GM18907 (cell line): ENCODE measurements at regions not wholly inside any gene's neighbourhood (a gene's known extent, or its start where the extent isn't known, plus 50 kb on each side); places are given as distances from the start of the nearest gene placed in this dataset.
"Not testable (repeated sequence)": the region's sequence is repeated elsewhere in the genome, so short reads cannot be mapped to it uniquely, and the experiment has no call there.

Source experiments
- ATAC-seq: cut with Tn5 transposase; IDR thresholded peaks from one replicate; pipeline ENCODE4 v1.9.1; 2021; ENCODE audit warnings: mild to moderate bottlenecking, moderate library complexity; ENCODE audit not compliant: unreplicated experiment

DNA sequence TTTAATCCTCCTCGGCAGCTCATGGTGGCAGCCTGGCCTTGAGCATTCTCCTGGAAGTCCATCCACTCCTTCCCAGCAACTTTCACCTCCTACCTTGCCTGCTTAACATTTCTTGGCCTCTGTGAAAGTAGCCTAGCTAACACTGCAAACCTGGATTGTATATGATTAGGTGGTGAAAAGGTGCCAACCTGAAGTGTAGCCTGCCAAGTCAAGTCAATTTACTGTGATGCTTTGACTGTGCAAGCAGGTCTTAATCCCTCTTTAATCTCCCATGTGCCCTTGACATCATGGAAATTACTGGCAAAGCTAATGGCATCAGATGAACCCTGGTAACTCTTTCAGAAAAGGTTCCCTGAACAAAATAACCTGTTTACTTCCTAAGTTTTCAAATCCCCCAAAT lies 169.7 kb upstream of the NR2F2 start:
- no peak for ATAC-seq

DNA sequence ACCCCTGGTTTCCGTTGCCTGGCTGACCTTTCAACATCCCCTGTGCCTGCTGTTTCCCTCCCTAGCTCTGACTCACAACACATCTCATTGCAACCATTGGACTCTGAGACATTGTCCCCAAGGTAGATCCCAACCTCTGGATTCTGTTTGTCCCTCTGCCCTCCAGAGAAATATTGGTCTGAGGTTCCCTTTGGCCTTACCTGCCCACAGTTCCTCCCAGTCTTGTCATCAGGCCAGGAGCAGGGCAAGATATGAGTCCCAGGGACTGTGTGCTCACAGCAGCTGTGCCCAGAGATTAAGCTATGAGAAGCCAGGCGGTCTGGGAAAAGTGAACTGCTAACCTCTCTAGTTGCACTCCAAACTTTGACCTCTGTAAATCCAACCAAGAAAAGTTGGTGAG lies 168.2 kb upstream of the NR2F2 start:
- ATAC-seq, result no peak

DNA sequence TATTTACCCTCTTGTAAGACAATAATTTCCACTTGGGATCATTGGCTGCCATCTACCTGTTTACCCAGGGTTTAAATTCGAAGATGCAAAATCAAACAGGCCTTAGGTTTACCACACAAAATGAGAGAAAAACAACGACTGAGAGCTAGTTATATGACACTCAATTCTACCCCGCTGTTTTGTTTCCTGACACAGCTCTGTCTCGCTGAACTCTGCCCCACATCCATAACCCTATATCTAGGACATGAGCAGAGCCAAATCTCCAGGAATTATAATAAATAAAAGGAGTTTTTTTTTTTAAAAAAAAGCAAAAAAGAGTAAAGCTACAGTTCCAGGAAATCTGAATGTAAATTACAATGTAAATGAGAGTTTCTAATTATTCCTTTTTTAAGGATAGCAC lies 165.4 kb upstream of the NR2F2 start:
- ATAC-seq, result no peak

DNA sequence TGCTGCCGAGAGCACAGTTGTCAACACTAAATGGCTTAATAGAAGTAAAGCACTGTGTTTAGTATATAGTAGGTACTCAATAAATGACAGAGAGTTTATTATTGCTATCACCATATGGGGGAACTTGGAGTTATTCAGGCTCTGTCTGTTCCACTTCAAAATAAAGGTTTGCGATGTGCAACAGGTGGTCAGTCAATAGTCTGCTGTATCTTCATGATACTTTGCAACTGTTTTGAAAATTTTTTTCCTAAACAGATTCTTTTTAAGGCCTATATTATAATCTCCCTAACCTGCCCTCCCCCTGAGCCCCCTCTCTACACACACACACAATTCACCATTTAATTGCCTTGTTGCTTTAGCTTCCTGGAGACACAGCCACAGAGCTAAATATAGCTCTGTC lies 164.7 kb upstream of the NR2F2 start:
- no peak for ATAC-seq

DNA sequence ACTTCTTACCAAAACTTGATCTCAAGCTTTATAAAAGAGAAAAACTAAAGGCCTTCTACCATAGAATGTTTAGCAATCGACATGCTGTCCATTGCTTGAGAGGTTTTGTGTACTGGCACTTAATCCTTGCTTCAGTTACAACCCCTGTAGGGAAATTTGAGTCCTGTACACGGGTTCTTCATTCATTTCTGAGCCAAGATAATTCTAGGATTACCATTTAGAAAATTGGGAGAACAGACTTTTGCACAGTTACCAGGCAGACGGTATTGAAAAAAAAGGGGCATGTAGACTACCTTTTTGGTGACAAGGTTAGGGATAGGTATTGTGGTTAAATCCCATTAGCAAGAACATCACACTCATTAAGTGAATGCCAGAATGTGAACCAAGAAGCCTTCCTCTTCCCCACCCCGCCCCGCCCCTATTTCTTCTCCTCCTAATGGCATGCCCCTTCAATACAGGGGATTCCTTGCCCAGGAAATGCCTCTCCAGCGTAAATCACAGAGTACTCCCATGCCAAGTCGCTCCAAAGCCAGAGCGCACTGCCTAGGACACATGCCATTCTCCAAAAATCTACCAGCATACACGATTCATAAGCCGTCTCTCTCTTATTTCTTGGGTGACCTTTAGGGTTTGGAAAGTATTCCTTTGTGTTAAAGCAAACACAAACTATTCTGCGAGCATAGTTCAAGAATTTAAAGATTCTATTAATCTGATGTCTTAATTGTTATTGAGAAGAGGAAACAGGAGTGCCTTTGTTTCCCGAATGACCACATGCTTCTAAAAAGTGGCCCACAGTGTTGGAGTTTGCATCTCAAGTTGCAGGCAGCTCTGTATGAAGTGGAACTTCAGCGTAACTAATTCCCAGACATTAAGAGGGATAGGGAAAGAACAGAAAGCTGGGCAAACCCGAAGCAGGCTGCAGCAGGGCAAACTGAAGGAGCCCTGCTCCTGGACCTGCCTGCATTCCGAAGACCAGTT lies 164.0 kb upstream of the NR2F2 start:
- no peak for ATAC-seq

DNA sequence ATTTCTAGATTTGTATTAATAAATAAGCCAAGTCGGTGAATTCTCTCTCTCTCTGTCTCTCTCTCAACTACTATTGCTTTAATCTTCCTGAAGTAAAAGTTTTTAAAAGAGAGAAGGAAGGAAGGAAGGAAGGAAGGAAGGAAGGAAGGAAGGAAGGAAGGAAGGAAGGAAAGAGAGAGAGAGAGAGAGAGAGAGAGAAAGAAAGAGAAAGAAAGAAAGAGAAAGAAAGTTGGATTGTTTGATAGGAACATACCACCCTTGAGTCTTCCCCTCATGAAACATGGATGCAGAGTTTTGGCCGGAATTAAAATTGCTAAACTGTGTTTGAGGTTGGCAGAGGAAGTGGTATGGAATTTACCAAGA lies 159.9 kb upstream of the NR2F2 start:
- not testable (repeated sequence) for ATAC-seq

DNA sequence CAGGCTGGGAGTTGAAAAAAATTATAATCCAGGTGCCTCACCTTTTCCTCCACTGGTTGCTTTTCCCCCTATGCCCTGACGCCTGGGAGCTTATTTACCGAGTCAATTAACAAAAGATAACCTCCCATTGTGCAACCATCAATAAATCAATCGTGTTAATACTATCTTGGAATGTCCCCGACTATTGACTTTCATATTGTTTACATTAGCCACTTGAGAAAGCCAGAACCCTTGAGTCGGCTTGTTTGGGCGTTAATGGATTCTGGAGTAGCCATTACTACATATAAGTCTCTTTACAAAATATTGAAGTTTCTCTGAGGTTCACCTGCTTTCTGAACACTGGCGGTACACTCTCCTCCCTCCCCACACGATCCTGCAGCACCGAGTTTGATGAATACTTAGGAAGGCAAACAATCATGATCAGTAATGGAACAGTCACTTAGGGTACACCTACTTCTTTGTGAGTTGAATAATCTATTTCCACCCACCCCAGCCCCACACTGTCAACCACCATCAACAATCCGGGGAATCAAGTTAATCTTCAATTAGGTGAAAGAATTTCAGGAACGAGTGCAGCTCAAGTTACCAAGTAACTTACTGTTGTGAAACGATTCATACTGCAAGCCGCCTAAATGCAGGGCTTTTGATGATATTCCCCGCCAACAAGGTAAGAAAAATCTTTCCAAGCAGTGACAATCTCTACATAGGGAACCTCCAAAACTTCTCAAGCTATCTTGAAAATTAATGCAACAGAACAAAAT lies 159.3 kb upstream of the NR2F2 start:
- no peak for ATAC-seq

DNA sequence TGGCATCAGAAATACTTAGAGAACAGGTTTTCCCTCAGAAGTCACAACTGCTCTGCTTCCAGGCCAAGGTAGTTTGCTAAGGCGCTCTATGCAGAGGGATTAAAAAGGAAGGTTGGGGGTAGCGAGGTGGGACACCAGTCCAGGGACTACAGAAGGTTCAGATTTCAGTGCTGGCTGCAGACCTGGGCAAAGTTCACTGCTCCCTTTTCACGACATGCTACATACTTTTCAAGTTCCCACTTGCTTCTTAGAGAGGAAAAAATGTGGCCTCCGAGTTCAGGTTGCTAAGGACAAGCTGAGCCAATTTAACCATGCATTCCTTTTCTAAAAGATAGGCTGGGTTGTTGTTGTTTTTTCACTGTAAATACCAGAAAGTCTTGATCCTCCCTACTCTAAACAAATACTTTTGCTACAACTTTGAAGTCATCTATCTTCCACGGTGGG lies 158.6 kb upstream of the NR2F2 start:
- ATAC-seq, result no peak

DNA sequence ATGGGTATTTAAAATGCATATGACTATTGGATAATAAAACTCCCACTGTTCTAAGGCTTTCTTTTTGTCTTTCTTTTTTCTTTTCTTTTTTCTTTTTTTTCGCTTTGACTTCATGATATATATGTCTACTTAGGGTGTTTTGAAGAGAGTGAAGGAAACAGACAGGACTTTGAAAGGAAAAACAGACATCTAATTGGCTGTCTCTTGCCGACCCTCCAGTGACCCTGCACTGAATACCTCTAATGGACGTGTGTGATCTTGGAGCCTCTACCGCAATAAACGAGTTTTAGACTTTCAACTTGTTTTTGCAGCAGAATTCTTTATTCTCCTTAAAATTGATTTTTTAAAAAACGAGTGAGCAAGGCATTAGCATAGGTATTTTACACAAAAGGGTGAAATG lies 158.1 kb upstream of the NR2F2 start:
- ATAC-seq, result no peak

DNA sequence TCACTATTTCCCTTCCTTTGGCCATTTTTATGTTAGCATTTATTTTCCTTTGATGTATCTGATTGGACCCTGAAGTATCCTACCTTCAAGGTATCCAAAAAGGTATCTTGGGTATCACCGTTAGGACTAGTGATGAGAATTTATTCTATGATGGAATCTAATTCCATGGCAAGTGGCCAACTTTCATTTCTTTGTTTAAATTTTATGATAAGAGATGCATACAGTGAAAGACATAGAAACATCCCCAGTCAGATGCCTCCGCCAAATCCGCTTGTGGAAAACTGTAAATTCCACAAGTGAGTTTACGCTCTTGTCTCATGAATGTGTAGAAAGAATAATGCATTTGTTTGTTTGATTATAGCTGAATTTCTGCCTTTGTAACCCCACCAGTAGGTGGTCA lies 153.7 kb upstream of the NR2F2 start:
- ATAC-seq, result no peak

DNA sequence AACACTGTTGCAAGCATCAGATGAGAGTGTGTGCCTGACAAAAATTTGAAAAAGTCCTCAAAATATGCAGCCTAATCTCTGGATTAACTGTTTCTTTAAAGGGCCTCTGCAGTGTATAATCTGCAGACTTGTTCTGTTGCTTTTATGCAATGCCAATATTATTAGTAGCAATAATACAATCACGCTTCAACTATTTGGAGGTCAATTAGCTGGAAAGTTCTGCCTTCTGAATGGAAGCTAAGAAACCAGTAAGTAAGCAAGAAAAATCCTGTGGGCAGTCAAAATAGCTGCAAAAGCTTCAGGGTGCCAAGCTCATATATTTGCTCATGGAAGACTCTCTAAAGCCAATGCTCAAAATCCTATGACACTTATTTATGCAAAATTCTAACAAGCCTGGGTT lies 153.2 kb upstream of the NR2F2 start:
- no peak for ATAC-seq

DNA sequence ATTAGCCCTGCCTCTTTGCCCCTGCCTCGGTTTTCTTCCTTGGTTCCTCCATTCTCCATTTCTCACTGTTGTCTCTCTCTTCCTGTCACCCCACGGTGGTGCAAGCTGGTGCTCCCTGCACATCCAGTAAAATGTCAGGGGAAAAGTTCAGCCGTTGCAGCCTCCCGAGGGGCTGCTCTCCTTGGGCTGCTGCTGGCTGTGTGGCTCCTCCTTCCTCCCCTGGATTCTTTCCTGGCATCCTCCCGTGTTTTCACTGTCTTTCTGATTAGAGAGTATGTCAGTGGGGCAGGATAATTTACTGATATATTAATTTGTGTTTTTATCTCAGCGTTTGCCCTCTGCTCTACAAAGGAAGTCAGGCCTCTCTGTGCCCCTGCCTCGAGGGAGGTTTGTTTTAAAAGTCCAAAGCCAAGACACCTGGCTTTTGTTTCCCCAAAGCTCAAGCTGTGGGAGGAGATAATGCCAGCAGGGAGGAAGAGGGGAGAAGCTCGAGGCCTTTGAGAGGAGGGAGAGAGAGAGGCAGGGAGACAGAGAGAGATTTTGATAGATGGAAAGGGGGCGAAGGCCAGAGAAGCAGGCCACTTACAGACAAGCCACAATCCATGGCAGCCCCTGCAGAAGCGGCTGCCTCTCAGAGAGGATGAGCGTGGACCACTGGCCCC lies 150.3 kb upstream of the NR2F2 start:
- no peak for ATAC-seq

DNA sequence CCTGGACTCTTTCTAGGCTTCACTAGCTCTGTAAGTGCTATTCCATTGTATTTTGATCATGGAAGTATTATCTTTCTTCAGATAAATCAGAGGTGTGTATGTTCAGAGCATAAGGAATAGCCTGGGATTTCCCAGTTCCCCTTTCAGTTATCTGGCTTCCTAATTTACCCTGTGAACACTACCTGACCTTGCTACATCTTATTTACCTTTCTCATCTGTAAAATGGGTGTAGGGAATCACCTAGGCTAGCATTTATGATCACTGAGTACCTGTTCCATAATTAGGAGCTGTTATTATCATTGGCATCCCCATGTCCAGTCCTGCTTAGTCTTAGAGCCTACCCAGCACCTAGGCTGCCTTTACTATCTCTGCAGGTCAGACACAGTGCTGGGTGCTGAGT lies 149.3 kb upstream of the NR2F2 start:
- no peak for ATAC-seq

DNA sequence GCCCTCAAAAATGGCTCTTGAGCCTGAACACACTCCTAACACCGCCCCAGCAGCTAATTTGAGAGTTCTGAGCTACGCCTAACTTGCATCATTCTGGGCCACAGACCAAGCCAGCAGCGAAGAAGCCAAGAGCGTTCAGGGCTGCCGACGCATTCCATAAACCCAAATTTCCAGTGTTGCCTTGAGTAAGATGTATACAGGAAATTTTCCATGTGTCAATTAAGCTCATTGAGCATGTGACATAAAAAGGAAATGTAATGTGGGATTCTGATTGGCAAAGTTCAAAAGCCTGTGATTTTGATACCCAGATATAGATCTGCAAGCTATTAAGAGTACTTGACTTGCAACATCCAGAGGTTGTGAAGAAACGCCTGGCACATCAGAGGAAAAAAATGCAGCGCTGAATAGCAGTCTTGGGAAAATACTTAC lies 148.6 kb upstream of the NR2F2 start:
- no peak for ATAC-seq

DNA sequence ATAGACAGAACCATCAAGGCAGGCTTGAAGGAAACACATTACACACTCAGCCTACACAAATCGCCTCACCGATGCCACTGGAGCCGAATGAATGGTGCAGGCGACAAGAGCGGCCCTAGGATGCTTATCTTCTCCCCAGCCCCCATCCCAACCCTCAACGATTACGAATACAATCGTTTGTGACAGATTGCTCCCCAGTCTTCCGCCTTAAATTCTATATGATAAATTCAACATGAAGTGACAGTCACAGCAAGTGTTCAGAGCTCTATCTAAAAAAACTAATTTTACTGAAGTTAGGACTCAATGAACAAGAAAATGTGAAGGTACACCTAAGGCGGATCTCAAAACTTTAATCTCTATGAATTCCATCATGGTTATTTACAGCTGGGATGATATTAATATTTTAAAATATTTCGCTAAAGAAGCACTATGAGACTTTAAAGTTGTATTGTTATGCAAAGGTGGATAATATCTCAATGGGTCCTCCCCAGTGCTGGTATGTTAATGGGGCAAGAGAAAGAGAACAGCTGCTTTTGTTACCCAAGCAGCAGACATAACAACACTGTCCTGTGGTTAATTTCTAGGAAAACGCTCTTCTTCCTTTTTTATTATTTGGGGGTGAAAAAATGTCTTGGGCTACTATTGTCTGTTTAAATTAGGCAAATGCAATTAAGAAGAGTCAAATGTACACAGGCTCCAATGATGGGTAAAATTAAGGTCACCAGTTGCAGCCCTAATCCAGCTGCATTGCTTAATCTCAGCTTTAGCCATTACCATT lies 147.6 kb upstream of the NR2F2 start:
- ATAC-seq, result no peak

DNA sequence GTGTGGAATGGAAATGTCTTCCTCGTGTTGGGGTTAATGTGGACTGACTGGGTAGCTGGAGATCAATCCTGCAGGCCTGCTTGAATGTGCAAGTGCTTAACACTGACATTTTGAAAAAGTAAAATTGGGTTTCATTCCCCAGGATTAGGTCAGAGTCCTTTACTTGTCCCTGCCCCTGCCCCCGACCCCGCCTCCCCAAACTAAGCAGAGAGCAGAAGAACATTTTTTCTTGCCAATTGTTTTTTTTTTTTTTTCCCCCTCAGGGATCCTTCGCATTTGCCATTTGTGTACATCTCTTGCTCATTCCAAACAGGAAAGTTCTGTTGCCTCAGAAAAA lies 147.0 kb upstream of the NR2F2 start:
- no peak for ATAC-seq

DNA sequence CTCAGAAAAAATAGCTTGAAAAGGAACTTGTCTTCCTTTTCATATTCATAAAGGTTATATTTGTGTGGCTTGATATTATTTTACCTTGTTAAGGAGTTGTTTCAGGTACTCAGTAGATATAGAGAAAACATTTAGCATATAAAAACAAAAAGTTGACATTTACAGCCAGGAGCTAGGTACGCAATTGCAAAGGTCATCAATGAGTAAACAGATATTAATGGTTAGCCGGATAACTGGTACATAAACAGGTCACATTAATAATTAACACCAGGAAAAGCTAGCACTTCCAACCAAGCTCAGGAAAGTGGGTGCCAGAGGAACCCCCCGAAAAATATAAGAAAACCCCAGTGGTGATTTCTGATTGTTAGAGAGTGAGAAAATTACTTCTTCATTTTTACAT lies 146.6 kb upstream of the NR2F2 start:
- no peak for ATAC-seq

DNA sequence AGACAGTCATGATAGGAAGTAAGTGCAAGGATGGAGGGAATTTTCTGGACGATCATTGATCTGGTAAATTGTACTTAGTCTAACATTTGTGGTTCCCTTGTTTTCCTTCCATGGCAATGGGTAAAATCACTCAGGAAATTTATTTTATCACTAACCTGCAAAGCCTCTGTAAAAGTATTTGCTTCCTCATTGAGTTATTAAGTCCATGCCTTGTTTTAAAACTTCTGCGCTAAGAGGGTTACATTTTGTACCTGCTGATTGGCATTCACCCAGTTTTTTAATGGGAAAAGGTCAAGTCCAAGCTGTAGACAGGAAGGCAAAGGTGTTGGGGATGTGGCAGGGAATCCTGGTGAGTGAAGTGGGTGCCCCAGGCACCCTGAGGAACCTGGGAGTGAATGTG lies 146.2 kb upstream of the NR2F2 start:
- ATAC-seq, result no peak

DNA sequence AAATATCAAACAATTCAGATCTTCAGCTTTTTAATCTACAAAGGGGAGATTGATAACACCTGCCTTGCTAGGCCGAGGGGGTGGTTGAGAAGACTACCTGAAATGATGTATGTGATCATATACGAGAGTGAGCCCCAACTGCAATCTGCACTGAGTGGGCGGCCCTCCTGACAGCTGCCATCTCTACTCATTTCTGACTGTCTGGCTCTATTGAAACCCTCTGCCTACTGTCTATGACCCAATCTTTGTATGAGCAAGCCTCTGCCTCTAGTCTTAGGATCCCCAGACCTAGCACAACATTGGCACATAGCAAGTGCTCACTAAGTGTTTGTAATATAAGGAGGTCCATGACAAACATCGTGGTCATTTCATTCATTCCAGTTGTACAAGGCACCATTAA lies 144.4 kb upstream of the NR2F2 start:
- ATAC-seq, result no peak

DNA sequence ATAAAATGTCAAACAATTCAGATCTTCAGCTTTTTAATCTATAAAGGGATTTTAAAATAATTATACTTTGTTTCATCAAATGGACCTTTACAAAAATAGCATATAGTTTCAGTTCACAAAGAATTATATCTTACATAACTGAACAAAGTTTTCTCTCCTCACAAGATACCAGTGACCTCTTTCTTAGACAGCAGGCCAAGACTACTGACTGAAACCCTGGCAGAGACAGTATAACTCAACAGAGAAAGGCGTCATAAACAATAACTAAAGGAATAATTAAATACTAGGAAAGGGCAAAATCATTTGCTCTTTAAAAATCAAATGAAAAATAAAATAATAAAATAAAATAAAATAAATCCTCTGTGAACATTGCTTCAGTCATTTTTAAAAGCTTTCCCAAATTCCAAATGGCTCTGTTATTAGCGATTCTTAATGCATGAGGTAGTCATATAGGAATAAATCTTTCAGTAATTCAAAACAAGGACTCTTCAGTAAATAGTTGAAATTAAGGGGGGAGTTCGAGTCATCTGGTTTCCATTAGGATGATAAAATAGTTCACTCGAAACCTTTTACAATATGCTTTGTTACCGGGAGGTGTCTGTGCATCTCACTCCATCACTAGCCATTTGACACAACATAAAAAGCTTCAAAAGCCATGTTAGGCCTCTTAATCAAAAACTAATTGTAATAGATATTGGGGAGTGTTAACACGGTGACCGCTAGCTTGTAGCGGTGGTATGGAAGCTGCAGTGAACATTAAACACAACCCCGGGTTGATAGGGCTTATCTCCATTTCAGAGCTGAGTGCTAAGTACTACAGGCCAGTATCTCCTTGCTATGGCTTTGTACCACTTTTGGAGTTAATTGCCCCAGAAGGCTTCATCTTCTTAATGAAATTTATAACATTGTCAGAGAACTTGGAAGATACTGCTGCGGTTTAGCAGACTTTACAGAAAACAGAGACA lies 142.9 kb upstream of the NR2F2 start:
- ATAC-seq, result no peak
